ENCODE measurements at regions not wholly inside any gene's neighbourhood (a gene's known extent, or its start where the extent isn't known, plus 50 kb on each side); places are given as distances from the start of the nearest gene placed in this dataset.

GRCh38 chr7:25750744-25751508, 401.1 kb upstream of the NFE2L3 start:
- H2AFZ ChIP-seq (ENCODE audit: low read depth, low read length, poor library complexity, severe bottlenecking) = no peak overlapping the region
- no peak overlapping the region for H3K4me3 ChIP-seq (replicated peaks in 1 of 2; ENCODE audit: low read depth in 1 of 2, low read length in 2 of 2)
- H3K36me3 ChIP-seq (ENCODE audit: control insufficient read depth in 1 of 2, insufficient read depth in 2 of 2, low read length in 2 of 2) = no peaks in the 10 kb centered on the region
- no peak for DNase-seq (ENCODE audit: low read depth, low spot score)
- RAD21 ChIA-PET (ENCODE audit: low non-redundant PET in 1 of 2, low total read pairs in 2 of 2, uncharacterized antibody in 2 of 2, unreplicated experiment in 2 of 2) = no interaction called here
- no peaks in the 10 kb centered on the region for H4K20me1 ChIP-seq (ENCODE audit: insufficient read depth)
- no peak overlapping the region for H3K4me2 ChIP-seq (ENCODE audit: low read length)
- H3K27ac ChIP-seq (ENCODE audit: low read depth, low read length) = no peak overlapping the region
- no peaks in the 10 kb centered on the region for H3K4me1 ChIP-seq (ENCODE audit: control insufficient read depth in 1 of 2, insufficient read depth in 2 of 2, low read length in 2 of 2)
- CTCF ChIA-PET = no interaction called here
- no peaks in the 10 kb centered on the region for H3K9me2 ChIP-seq (ENCODE audit: insufficient read depth)
- no peak for ATAC-seq
- intact Hi-C loops (cut with micrococcal nuclease) = no loop called here
- TF ChIP-seq EZH2phosphoT487 (IDR thresholded peaks at IDR 0.05; ENCODE audit: borderline replicate concordance) (no peak), CTCF (IDR thresholded peaks at IDR 0.05 in 2 of 3, conservative IDR thresholded peaks at IDR 0.05 in 1 of 3; ENCODE audit: borderline replicate concordance in 1 of 3, insufficient read depth in 1 of 3, low read depth in 2 of 3, low read length in 2 of 3) (no peak), JUND (IDR thresholded peaks at IDR 0.05) (no peak), ZFX (IDR thresholded peaks at IDR 0.05) (no peak), FOSL1 (IDR thresholded peaks at IDR 0.05; ENCODE audit: low read depth) (no peak), EGR1 (IDR thresholded peaks at IDR 0.05; ENCODE audit: low read depth) (no peak), POLR2A (IDR thresholded peaks at IDR 0.05; ENCODE audit: borderline replicate concordance, extremely low read depth, insufficient read depth, insufficient read length) (no peak), TCF7L2 (IDR thresholded peaks at IDR 0.05; ENCODE audit: borderline replicate concordance, extremely low read depth, insufficient read depth, insufficient read length) (no peak), ATF3 (IDR thresholded peaks at IDR 0.05) (no peak), YY1 (IDR thresholded peaks at IDR 0.05; ENCODE audit: extremely low read depth, insufficient replicate concordance, low read depth, low read length) (no peak), POLR2AphosphoS5 (IDR thresholded peaks at IDR 0.05; ENCODE audit: low read depth, low read length) (no peak), ELF1 (IDR thresholded peaks at IDR 0.05; ENCODE audit: borderline replicate concordance, low read depth) (no peak), CEBPB (IDR thresholded peaks at IDR 0.05; ENCODE audit: low read depth) (no peak), EZH2 (IDR thresholded peaks at IDR 0.05) (no peak)
- H3K27me3 ChIP-seq (ENCODE audit: insufficient read depth, low read length) = peaks cover 41% of the 10 kb centered on the region
- POLR2A ChIA-PET = no interaction called here
- BruUV-seq (replicated peaks) = no TSS peak
- H3K79me2 ChIP-seq (ENCODE audit: insufficient read depth, low read length) = no peaks in the 10 kb centered on the region
- no peaks in the 10 kb centered on the region for H3K9me3 ChIP-seq (ENCODE audit: control insufficient read depth in 1 of 2, insufficient read depth in 1 of 2, low read depth in 1 of 2, low read length in 2 of 2)
- no peak overlapping the region for H3K9ac ChIP-seq (ENCODE audit: low read length)

Data from HCT116 (cell line).